NB4 (cell line): ENCODE measurements at regions not wholly inside any gene's neighbourhood (a gene's known extent, or its start where the extent isn't known, plus 50 kb on each side); places are given as distances from the start of the nearest gene placed in this dataset.

ENCODE experiments used
- MYC ChIP-seq: IDR thresholded peaks from 2 replicates; pipeline ENCODE4 v1.6.1; 2011; ENCODE audit warnings: low read depth, low read length
- POLR2A ChIP-seq: IDR thresholded peaks from 2 replicates; pipeline ENCODE4 v1.6.1; 2011; ENCODE audit warnings: mild to moderate bottlenecking; ENCODE audit not compliant: insufficient read length; ENCODE audit errors: extremely low read depth
- TF ChIP-seq, protein P1 (sequence below): IDR thresholded peaks from one replicate; pipeline ENCODE4 v1.5.1; 2012; ENCODE audit warnings: low read depth, low read length
- TF ChIP-seq, protein P2 (sequence below): IDR thresholded peaks from 2 replicates; pipeline ENCODE4 v1.6.1; 2011; ENCODE audit warnings: low read depth, low read length

DNA sequence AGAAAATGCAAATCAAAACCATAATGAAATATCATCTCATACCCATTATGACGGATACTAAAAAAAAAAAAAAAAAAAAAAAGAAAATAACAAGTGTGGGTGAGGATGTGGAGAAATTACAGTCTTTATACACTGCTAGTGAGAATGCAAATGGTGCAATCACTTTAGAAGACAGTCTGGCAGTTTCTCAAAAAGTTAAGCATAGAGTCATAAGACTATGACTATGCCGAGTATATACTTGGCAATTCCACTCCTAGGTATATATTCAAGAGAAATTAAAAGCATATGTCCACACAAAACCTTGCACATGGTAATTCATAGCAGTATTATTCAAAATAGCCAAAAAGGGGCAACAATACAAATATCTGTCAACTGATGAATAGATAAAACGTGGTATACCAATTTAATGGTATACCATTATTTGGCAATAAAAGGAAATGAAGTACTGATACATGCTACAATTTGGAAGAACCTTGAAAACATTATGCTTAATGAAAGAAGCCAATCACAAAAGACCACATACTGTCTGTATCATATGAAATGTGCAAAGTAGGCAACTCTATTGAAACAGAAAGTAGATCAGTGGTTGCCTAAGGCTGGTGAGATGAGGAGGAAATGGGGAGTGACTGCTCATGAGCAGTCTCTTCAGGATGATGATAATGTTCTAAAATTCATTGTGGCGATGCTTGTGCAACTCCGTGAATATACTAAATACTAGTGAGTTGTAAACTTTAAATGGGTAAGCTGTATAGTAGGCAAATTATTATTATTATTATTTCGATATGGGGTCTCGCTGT, 90.1 kb upstream of the NANOS1 start:
- no peak for TF ChIP-seq POLR2A
- TF ChIP-seq, protein P1, sequence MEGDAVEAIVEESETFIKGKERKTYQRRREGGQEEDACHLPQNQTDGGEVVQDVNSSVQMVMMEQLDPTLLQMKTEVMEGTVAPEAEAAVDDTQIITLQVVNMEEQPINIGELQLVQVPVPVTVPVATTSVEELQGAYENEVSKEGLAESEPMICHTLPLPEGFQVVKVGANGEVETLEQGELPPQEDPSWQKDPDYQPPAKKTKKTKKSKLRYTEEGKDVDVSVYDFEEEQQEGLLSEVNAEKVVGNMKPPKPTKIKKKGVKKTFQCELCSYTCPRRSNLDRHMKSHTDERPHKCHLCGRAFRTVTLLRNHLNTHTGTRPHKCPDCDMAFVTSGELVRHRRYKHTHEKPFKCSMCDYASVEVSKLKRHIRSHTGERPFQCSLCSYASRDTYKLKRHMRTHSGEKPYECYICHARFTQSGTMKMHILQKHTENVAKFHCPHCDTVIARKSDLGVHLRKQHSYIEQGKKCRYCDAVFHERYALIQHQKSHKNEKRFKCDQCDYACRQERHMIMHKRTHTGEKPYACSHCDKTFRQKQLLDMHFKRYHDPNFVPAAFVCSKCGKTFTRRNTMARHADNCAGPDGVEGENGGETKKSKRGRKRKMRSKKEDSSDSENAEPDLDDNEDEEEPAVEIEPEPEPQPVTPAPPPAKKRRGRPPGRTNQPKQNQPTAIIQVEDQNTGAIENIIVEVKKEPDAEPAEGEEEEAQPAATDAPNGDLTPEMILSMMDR: no peak
- TF ChIP-seq MYC: no peak
- TF ChIP-seq, protein P2, sequence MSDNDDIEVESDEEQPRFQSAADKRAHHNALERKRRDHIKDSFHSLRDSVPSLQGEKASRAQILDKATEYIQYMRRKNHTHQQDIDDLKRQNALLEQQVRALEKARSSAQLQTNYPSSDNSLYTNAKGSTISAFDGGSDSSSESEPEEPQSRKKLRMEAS: no peak
